PC-9 (cell line): ENCODE measurements at regions not wholly inside any gene's neighbourhood (a gene's known extent, or its start where the extent isn't known, plus 50 kb on each side); places are given as distances from the start of the nearest gene placed in this dataset.

ENCODE experiments used
- BruUV-seq: library from RNA; stranded (reverse); fragments of 400-500 nt; replicated peaks from 2 replicates; lab custom pipeline; 2021; lab: Mats Ljungman, UMichigan
- CTCF ChIA-PET: fragments of 300-600 bp; sonication (Branson Sonifier 250); formaldehyde crosslinking; loops from one replicate; lab custom pipeline; 2022; ENCODE audit warnings: antibody characterized with exemption; lab: Charles Lee
- POLR2A ChIA-PET: fragments of 300-600 bp; sonication (Branson Sonifier 250); formaldehyde crosslinking; loops from one replicate; lab custom pipeline; 2022; ENCODE audit warnings: antibody characterized with exemption; ENCODE audit not compliant: unreplicated experiment; lab: Charles Lee
- DNase-seq, 2 experiments: peaks; one replicate each; pipeline versions ENCODE4 v3.0.0 to v3.0.0-alpha.2; 2015 to 2022; ENCODE audit warnings: mixed read lengths in 1 of 2
- H2AFZ ChIP-seq: fragments of 200-600 bp; sonication (generic); 2 replicates; pipeline ENCODE4 v1.8.1; 2017; ENCODE audit warnings: antibody characterized with exemption
- H3F3A ChIP-seq: fragments of 200-600 bp; sonication (generic); 2 replicates; pipeline ENCODE4 v1.8.1; 2017; ENCODE audit warnings: antibody characterized with exemption, mild to moderate bottlenecking, low read depth; ENCODE audit not compliant: insufficient read depth
- H3K27ac ChIP-seq: fragments of 200-600 bp; sonication (generic); 2 replicates; pipeline ENCODE4 v1.6.1; 2016; ENCODE audit warnings: mixed run types
- H3K27me3 ChIP-seq: fragments of 200-600 bp; sonication (generic); 2 replicates; pipeline ENCODE4 v1.6.1; 2016; ENCODE audit warnings: low read depth, mixed run types; ENCODE audit not compliant: insufficient read depth
- H3K36me3 ChIP-seq: fragments of 200-600 bp; sonication (generic); 2 replicates; pipeline ENCODE4 v1.6.1; 2016; ENCODE audit warnings: low read depth, mixed run types
- H3K4me1 ChIP-seq: fragments of 200-600 bp; sonication (generic); replicated peaks from 2 replicates; pipeline ENCODE4 v1.6.1; 2016; ENCODE audit warnings: mixed run types; ENCODE audit not compliant: insufficient read depth
- H3K4me2 ChIP-seq: fragments of 200-600 bp; sonication (generic); 2 replicates; pipeline ENCODE4 v1.6.1; 2017; ENCODE audit warnings: mixed run types
- H3K4me3 ChIP-seq: fragments of 200-600 bp; sonication (generic); 2 replicates; pipeline ENCODE4 v1.6.1; 2016; ENCODE audit warnings: mixed run types
- H3K79me2 ChIP-seq: fragments of 200-600 bp; sonication (generic); 2 replicates; pipeline ENCODE4 v1.6.1; 2017; ENCODE audit warnings: low read depth, mixed run types
- H3K9me2 ChIP-seq: fragments of 200-600 bp; sonication (generic); 2 replicates; pipeline ENCODE4 v1.8.1; 2017; ENCODE audit warnings: mild to moderate bottlenecking; ENCODE audit not compliant: insufficient read depth
- H3K9me3 ChIP-seq: fragments of 200-600 bp; sonication (generic); 2 replicates; pipeline ENCODE4 v1.8.1; 2016; ENCODE audit warnings: low read depth; ENCODE audit not compliant: insufficient read depth
- H4K20me1 ChIP-seq: fragments of 200-600 bp; sonication (generic); 2 replicates; pipeline ENCODE4 v1.8.1; 2017; ENCODE audit not compliant: insufficient read depth
- EZH2 ChIP-seq: fragments of 200-600 bp; sonication (generic); IDR thresholded peaks from 2 replicates; pipeline ENCODE4 v1.8.0; 2017; ENCODE audit warnings: antibody characterized with exemption, low read depth
- intact Hi-C: fragments of 100-400 bp; cut with micrococcal nuclease; formaldehyde crosslinking; loops from one replicate; pipeline ENCODE4 v1.10.0; 2022; ENCODE audit not compliant: unreplicated experiment
- TF ChIP-seq, protein P1 (sequence below): fragments of 200-600 bp; sonication (generic); conservative IDR thresholded peaks from 2 replicates; pipeline ENCODE4 v1.6.1; 2017; ENCODE audit warnings: mixed run types, antibody characterized with exemption, mild to moderate bottlenecking, moderate library complexity

DNA sequence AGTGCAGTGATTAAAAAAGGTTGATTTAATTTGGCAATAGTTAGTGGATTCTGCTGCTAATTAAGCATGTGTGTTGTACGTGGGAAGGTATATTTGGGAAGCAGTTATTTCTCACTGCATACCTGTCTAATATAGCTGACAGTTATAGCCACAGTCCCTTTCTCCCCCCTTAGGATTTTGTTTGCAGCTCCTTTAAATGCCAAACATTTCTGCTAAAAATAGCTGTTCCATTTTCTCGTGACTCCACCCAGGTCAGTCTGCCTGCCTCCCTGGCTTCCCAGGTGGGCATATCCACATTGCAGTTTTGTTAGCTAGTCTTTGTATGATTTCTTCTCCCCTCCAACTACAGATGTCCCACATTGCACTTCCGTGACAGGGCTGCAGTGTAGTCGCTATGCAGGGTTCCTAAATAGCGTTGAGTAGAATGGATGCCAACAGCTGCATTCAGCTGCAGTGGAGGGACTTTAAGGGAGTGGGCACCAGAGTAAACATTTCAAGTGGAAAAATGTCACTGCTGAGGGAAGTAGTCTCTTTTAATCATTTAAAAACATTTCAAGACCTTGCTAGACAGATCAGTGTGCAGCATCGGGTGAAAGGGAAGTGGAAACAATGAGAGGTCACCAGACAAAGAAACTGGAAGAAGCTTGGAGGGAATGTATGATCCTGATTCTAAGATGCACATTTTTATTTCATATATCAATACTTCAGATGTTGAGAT, 326.3 kb downstream of the RAPGEF2 start:
- no peak overlapping the region for H3K4me2 ChIP-seq
- no peaks in the 10 kb centered on the region for H3K79me2 ChIP-seq
- no peak overlapping the region for H3K27ac ChIP-seq
- no peak overlapping the region for H3K4me3 ChIP-seq
- TF ChIP-seq EZH2 = no peak
- TF ChIP-seq, protein P1, sequence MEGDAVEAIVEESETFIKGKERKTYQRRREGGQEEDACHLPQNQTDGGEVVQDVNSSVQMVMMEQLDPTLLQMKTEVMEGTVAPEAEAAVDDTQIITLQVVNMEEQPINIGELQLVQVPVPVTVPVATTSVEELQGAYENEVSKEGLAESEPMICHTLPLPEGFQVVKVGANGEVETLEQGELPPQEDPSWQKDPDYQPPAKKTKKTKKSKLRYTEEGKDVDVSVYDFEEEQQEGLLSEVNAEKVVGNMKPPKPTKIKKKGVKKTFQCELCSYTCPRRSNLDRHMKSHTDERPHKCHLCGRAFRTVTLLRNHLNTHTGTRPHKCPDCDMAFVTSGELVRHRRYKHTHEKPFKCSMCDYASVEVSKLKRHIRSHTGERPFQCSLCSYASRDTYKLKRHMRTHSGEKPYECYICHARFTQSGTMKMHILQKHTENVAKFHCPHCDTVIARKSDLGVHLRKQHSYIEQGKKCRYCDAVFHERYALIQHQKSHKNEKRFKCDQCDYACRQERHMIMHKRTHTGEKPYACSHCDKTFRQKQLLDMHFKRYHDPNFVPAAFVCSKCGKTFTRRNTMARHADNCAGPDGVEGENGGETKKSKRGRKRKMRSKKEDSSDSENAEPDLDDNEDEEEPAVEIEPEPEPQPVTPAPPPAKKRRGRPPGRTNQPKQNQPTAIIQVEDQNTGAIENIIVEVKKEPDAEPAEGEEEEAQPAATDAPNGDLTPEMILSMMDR = no peak
- H3F3A ChIP-seq = no peaks in the 10 kb centered on the region
- no peaks in the 10 kb centered on the region for H3K4me1 ChIP-seq
- no TSS peak for BruUV-seq
- ChIA-PET POLR2A (interaction anchor here (0.7 kb wide), 1 partner anchor 87 kb away, joined by 5 read pairs; no protein-coding TSS in a partner anchor), CTCF (no interaction called here)
- no peaks in the 10 kb centered on the region for H3K36me3 ChIP-seq
- no peaks in the 10 kb centered on the region for H4K20me1 ChIP-seq
- H3K9me3 ChIP-seq = no peaks in the 10 kb centered on the region
- H3K27me3 ChIP-seq = no peaks in the 10 kb centered on the region
- intact Hi-C loops = no loop called here
- DNase-seq = no peak
- H2AFZ ChIP-seq = no peak overlapping the region
- no peaks in the 10 kb centered on the region for H3K9me2 ChIP-seq

DNA sequence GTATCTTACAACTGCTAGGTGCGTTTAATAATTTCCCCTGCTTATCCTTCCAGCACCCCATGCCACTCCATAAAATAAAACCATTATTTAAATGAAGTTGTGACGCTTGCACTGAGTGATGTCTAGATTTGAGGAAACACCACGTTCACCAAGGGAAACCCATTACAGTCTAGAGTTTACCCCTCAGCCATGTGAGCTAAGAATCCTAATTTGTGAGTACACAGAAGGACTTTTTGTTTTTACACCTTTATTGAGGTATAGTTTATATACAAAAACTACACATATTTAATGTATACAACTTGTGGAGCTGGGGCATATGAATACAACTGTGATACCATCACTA, 326.8 kb downstream of the RAPGEF2 start:
- DNase-seq = no peak
- CTCF ChIA-PET = interaction anchor here (0.6 kb wide), 1 partner anchor 182 kb away, joined by 3 read pairs; no protein-coding TSS in a partner anchor
- Histone ChIP-seq H3K27ac (no peak overlapping the region), H3K79me2 (no peaks in the 10 kb centered on the region), H3K27me3 (no peaks in the 10 kb centered on the region), H3K9me2 (no peaks in the 10 kb centered on the region), H3F3A (no peaks in the 10 kb centered on the region), H3K4me3 (no peak overlapping the region), H3K36me3 (no peaks in the 10 kb centered on the region), H3K9me3 (no peaks in the 10 kb centered on the region), H3K4me2 (no peak overlapping the region), H2AFZ (no peak overlapping the region), H4K20me1 (no peaks in the 10 kb centered on the region), H3K4me1 (no peaks in the 10 kb centered on the region)
- intact Hi-C loops = no loop called here
- TF ChIP-seq, protein P1 = no peak
- TF ChIP-seq EZH2 = no peak
- BruUV-seq = no TSS peak
- POLR2A ChIA-PET = no interaction called here

DNA sequence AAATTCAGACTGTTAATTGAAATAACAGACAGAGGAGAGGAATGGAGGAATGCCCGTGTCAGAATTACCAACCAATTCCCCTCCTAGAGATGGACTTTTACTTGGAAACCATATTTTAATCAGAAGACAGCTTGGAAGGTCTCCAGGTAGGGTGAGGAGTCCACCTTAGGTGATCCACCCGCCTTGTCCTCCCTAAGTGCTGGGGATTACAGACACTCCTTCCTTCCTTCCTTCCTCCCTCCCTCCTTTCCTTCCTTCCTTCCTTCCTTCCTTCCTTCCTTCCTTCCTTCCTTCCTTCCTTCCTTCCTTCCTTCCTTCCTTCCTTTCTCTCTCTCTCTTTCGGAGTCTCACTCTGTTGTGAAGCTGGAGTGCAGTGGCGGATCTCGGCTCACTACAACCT, 328.0 kb downstream of the RAPGEF2 start:
- Histone ChIP-seq H3K9me3 (no peaks in the 10 kb centered on the region), H3K4me1 (no peaks in the 10 kb centered on the region), H3K27ac (no peak overlapping the region), H2AFZ (no peak overlapping the region), H3K4me3 (no peak overlapping the region), H4K20me1 (no peaks in the 10 kb centered on the region), H3F3A (no peaks in the 10 kb centered on the region), H3K79me2 (no peaks in the 10 kb centered on the region), H3K27me3 (no peaks in the 10 kb centered on the region), H3K4me2 (no peak overlapping the region), H3K9me2 (no peaks in the 10 kb centered on the region), H3K36me3 (no peaks in the 10 kb centered on the region)
- no TSS peak for BruUV-seq
- POLR2A ChIA-PET = no interaction called here
- CTCF ChIA-PET = interaction anchor here (0.6 kb wide), 1 partner anchor 54 kb away, joined by 4 read pairs; no protein-coding TSS in a partner anchor
- TF ChIP-seq, protein P1 = no peak
- no peak for TF ChIP-seq EZH2
- intact Hi-C loops = no loop called here
- no peak for DNase-seq
